Transverse colon (tissue), 4 donors: ENCODE measurements at regions not wholly inside any gene's neighbourhood (a gene's known extent, or its start where the extent isn't known, plus 50 kb on each side); places are given as distances from the start of the nearest gene placed in this dataset.

Experiments
- DNase-seq: peaks from one replicate; pipeline ENCODE4 v3.0.0-alpha.2; 2019
- H3K27ac ChIP-seq, 4 donors: fragments of 200-600 bp; sonication (generic); 2 replicates each; pipeline ENCODE4 v1.5.1; 2016 to 2018; ENCODE audit warnings: inconsistent platforms in 4 of 4
- H3K27me3 ChIP-seq: fragments of 200-600 bp; sonication (generic); 2 replicates; pipeline ENCODE4 v1.5.1; 2017; ENCODE audit warnings: inconsistent platforms
- H3K36me3 ChIP-seq, 4 donors: fragments of 200-600 bp; sonication (generic); 2 replicates each; pipeline ENCODE4 v1.5.1; 2017 to 2019; ENCODE audit warnings: inconsistent platforms in 4 of 4
- H3K4me1 ChIP-seq, 4 donors: fragments of 200-600 bp; sonication (generic); 2 replicates each; pipeline ENCODE4 v1.5.1; 2017 to 2020; ENCODE audit warnings: inconsistent platforms in 4 of 4
- H3K4me3 ChIP-seq, 4 donors: fragments of 200-600 bp; sonication (generic); 1 replicate in 1 of 4; 2 replicates in 3 of 4; pipeline versions ENCODE4 v1.5.1 to v1.6.1; 2017 to 2019; ENCODE audit warnings: inconsistent platforms in 4 of 4
- H3K9me3 ChIP-seq, 2 donors: fragments of 200-600 bp; sonication (generic); 2 replicates each; pipeline ENCODE4 v1.5.1; 2017 to 2019; ENCODE audit warnings: inconsistent platforms in 2 of 2
- CTCF ChIP-seq, 5 experiments: fragments of 200-600 bp in 3 of 5; fragments of 450-650 bp in 2 of 5; sonication (generic) in 3 of 5; IDR thresholded peaks; 1 replicate in 2 of 5; 2 replicates in 3 of 5; pipeline ENCODE4 v1.5.1; 2016 to 2017; ENCODE audit warnings: antibody characterized with exemption in 5 of 5, inconsistent platforms in 3 of 5, mild to moderate bottlenecking in 2 of 5, moderate library complexity in 1 of 5
- EP300 ChIP-seq: sonication (generic); formaldehyde crosslinking; IDR thresholded peaks from one replicate; pipeline ENCODE4 v1.6.1; 2017; ENCODE audit warnings: antibody characterized with exemption, low read depth
- POLR2A ChIP-seq: fragments of 450-650 bp; IDR thresholded peaks from one replicate; pipeline ENCODE4 v1.6.1; 2016; ENCODE audit warnings: antibody characterized with exemption, mild to moderate bottlenecking, moderate library complexity
- POLR2AphosphoS5 ChIP-seq, 3 donors: sonication (generic); formaldehyde crosslinking; IDR thresholded peaks; one replicate each; pipeline ENCODE4 v1.6.1; 2016; ENCODE audit warnings: antibody characterized with exemption in 3 of 3
- WGBS, 2 donors: methylation state at CpG; one replicate each; pipeline ENCODE4 v1.1.5; 2018; ENCODE audit warnings: low coverage in 1 of 2; 5-methylcytosine and 5-hydroxymethylcytosine counted together
- in situ Hi-C, 4 donors: fragments of 200-750 bp; cut with MboI; loops; one replicate each; pipeline versions ENCODE4 v1.15.0 to v1.15.1; 2017; ENCODE audit warnings: low sequenced_read_pairs in 3 of 4, low pct_ligation_motif_present in 1 of 4, low pct_unique_long_range_greater_than_20kb in 1 of 4
- intact Hi-C: fragments of 100-400 bp; cut with DNase I; formaldehyde crosslinking; loops from one replicate; pipeline ENCODE4 v1.15.1; 2023; ENCODE audit warnings: low total_unique reads

GRCh38 chr11:101341578-101341977, 212.0 kb upstream of the PGR start:
- in situ Hi-C loops: no loop called here
- no peaks in the 10 kb centered on the region for H3K4me1 ChIP-seq
- no peak for TF ChIP-seq CTCF (IDR thresholded peaks at IDR 0.05)
- no peak for TF ChIP-seq POLR2A
- no peak for TF ChIP-seq EP300
- no peak for TF ChIP-seq POLR2AphosphoS5 (IDR thresholded peaks at IDR 0.05)
- no peaks in the 10 kb centered on the region for H3K9me3 ChIP-seq
- H3K4me3 ChIP-seq: no peak overlapping the region
- WGBS, 2 donors: 40 to 46% methylated on average over 1 of the region's 1 CpG
- H3K27ac ChIP-seq: no peak overlapping the region
- H3K27me3 ChIP-seq: no peaks in the 10 kb centered on the region
- H3K36me3 ChIP-seq: no peaks in the 10 kb centered on the region
- intact Hi-C loops: no loop called here
- DNase-seq: no peak

- TF ChIP-seq EP300: no peak
- no peak for TF ChIP-seq POLR2AphosphoS5 (IDR thresholded peaks at IDR 0.05)
- no peak for TF ChIP-seq CTCF (IDR thresholded peaks at IDR 0.05)
- TF ChIP-seq POLR2A: no peak
- Histone ChIP-seq H3K36me3 (no peaks in the 10 kb centered on the region), H3K9me3 (no peaks in the 10 kb centered on the region), H3K4me1 (no peaks in the 10 kb centered on the region), H3K27me3 (no peaks in the 10 kb centered on the region), H3K4me3 (no peak overlapping the region), H3K27ac (no peak overlapping the region)
- intact Hi-C loops: no loop called here
- no peak for DNase-seq
- 29 to 52% methylated on average over 2 to 4 of the region's 4 CpGs for WGBS, 2 donors
- in situ Hi-C loops: no loop called here
Observed at GRCh38 chr11:101336858-101337257, 207.2 kb upstream of the PGR start.

- 65 to 68% methylated on average over 2 to 3 of the region's 3 CpGs for WGBS, 2 donors
- TF ChIP-seq POLR2AphosphoS5 (IDR thresholded peaks at IDR 0.05) (no peak), EP300 (no peak), CTCF (IDR thresholded peaks at IDR 0.05) (no peak), POLR2A (no peak)
- DNase-seq: no peak
- H3K27me3 ChIP-seq: no peaks in the 10 kb centered on the region
- in situ Hi-C loops (no loop called here), intact Hi-C loops (no loop called here)
- no peak overlapping the region for H3K4me3 ChIP-seq
- H3K36me3 ChIP-seq: no peaks in the 10 kb centered on the region
- no peaks in the 10 kb centered on the region for H3K4me1 ChIP-seq
- no peaks in the 10 kb centered on the region for H3K9me3 ChIP-seq
- H3K27ac ChIP-seq: no peak overlapping the region
Observed at GRCh38 chr11:101336155-101336554, 206.5 kb upstream of the PGR start.

- H3K9me3 ChIP-seq: no peaks in the 10 kb centered on the region
- H3K4me1 ChIP-seq: no peaks in the 10 kb centered on the region
- no peak overlapping the region for H3K4me3 ChIP-seq
- WGBS, 2 donors: 64 to 83% methylated on average over 1 of the region's 1 CpG
- no peak for TF ChIP-seq POLR2A
- no peak for TF ChIP-seq EP300
- no peak for TF ChIP-seq CTCF (IDR thresholded peaks at IDR 0.05)
- TF ChIP-seq POLR2AphosphoS5 (IDR thresholded peaks at IDR 0.05): no peak
- H3K27me3 ChIP-seq: no peaks in the 10 kb centered on the region
- intact Hi-C loops (no loop called here), in situ Hi-C loops (no loop called here)
- H3K27ac ChIP-seq: no peak overlapping the region
- no peak for DNase-seq
- no peaks in the 10 kb centered on the region for H3K36me3 ChIP-seq
Observed at GRCh38 chr11:101334581-101334980, 205.0 kb upstream of the PGR start.
